IMR-90 (cell line): ENCODE measurements at regions not wholly inside any gene's neighbourhood (a gene's known extent, or its start where the extent isn't known, plus 50 kb on each side); places are given as distances from the start of the nearest gene placed in this dataset.

ENCODE experiments used
- ATAC-seq: fragments of 200-7000 bp; cut with Tn5 transposase; 2 replicates; pipeline ENCODE4 v1.9.1; 2020; ENCODE audit warnings: low read depth, mild to moderate bottlenecking, moderate library complexity
- BruUV-seq: library from RNA; stranded (reverse); fragments of 400-500 nt; replicated peaks from 2 replicates; lab custom pipeline; 2021; lab: Mats Ljungman, UMichigan
- CTCF ChIA-PET: fragments of 300-600 bp; formaldehyde crosslinking; extraction: SDS; loops from one replicate; lab custom pipeline; 2021; ENCODE audit warnings: antibody characterized with exemption; lab: Yijun Ruan, JAX
- POLR2A ChIA-PET: fragments of 300-600 bp; sonication (Branson Sonifier 250); formaldehyde crosslinking; loops from one replicate; lab custom pipeline; 2022; ENCODE audit warnings: antibody characterized with exemption; ENCODE audit not compliant: unreplicated experiment; lab: Charles Lee
- DNase-seq: peaks from one replicate; pipeline ENCODE4 v3.0.0; 2013
- H2AFZ ChIP-seq: replicated peaks from 2 replicates; pipeline ENCODE3; 2013; ENCODE audit warnings: low read length, mild to moderate bottlenecking; ENCODE audit not compliant: poor library complexity
- H2AK5ac ChIP-seq: 2 replicates; pipeline ENCODE4 v1.6.1; 2013; ENCODE audit warnings: low read depth, low read length, inconsistent platforms
- H2AK9ac ChIP-seq: replicated peaks from 2 replicates; pipeline ENCODE3; 2013; ENCODE audit warnings: mild to moderate bottlenecking, low read depth, low read length, moderate library complexity; ENCODE audit not compliant: poor library complexity
- H2BK120ac ChIP-seq: 2 replicates; pipeline ENCODE4 v1.6.1; 2013; ENCODE audit warnings: low read depth, low read length, inconsistent platforms
- H2BK15ac ChIP-seq: 3 replicates; pipeline ENCODE4 v1.6.1; 2013; ENCODE audit warnings: low read depth, low read length, inconsistent platforms
- H2BK20ac ChIP-seq: 2 replicates; pipeline ENCODE4 v1.6.1; 2013; ENCODE audit warnings: low read depth, mild to moderate bottlenecking, inconsistent platforms, low read length, moderate library complexity
- H2BK5ac ChIP-seq: 2 replicates; pipeline ENCODE4 v1.6.1; 2013; ENCODE audit warnings: mild to moderate bottlenecking, low read depth, low read length, inconsistent platforms; ENCODE audit not compliant: poor library complexity, severe bottlenecking
- H3K14ac ChIP-seq: replicated peaks from 2 replicates; pipeline ENCODE4 v1.6.1; 2013; ENCODE audit warnings: low read depth, low read length, inconsistent platforms
- H3K18ac ChIP-seq: 2 replicates; pipeline ENCODE4 v1.6.1; 2013; ENCODE audit warnings: low read depth, low read length, control low read depth
- H3K23ac ChIP-seq: 2 replicates; pipeline ENCODE4 v1.6.1; 2013; ENCODE audit warnings: low read depth, low read length, inconsistent platforms
- H3K27ac ChIP-seq: 2 replicates; pipeline ENCODE4 v1.5.1; 2013; ENCODE audit warnings: mild to moderate bottlenecking, control low read depth, low read length; ENCODE audit not compliant: insufficient read depth
- H3K27me3 ChIP-seq: 2 replicates; pipeline ENCODE4 v1.6.1; 2013; ENCODE audit warnings: low read length; ENCODE audit not compliant: control insufficient read depth, insufficient read depth
- H3K36me3 ChIP-seq: 2 replicates; pipeline ENCODE4 v1.6.1; 2013; ENCODE audit warnings: low read length, mixed read lengths; ENCODE audit not compliant: control insufficient read depth, insufficient read depth
- H3K4ac ChIP-seq: 2 replicates; pipeline ENCODE4 v1.6.1; 2013; ENCODE audit warnings: low read depth, low read length, inconsistent platforms
- H3K4me1 ChIP-seq: 2 replicates; pipeline ENCODE4 v1.6.1; 2013; ENCODE audit warnings: low read length, mixed read lengths; ENCODE audit not compliant: control insufficient read depth, insufficient read depth
- H3K4me2 ChIP-seq: 2 replicates; pipeline ENCODE4 v1.6.1; 2013; ENCODE audit warnings: low read depth, mild to moderate bottlenecking, control low read depth, low read length, moderate library complexity
- H3K4me3 ChIP-seq: 2 replicates; pipeline ENCODE4 v1.5.1; 2013; ENCODE audit warnings: low read depth, mild to moderate bottlenecking, control low read depth, low read length, moderate library complexity; ENCODE audit not compliant: insufficient read depth
- H3K56ac ChIP-seq: 2 replicates; pipeline ENCODE4 v1.6.1; 2013; ENCODE audit warnings: low read length, inconsistent platforms; ENCODE audit not compliant: insufficient read depth; ENCODE audit errors: extremely low read depth
- H3K79me1 ChIP-seq, 2 experiments: 2 replicates each; pipeline ENCODE4 v1.6.1; 2013; ENCODE audit warnings: low read length in 2 of 2, inconsistent platforms in 1 of 2, low read depth in 1 of 2
- H3K9ac ChIP-seq: 2 replicates; pipeline ENCODE4 v1.6.1; 2013; ENCODE audit warnings: low read depth, low read length, control low read depth
- H3K9me1 ChIP-seq: 2 replicates; pipeline ENCODE4 v1.6.1; 2013; ENCODE audit warnings: low read length, inconsistent platforms; ENCODE audit not compliant: insufficient read depth
- H3K9me3 ChIP-seq: 2 replicates; pipeline ENCODE4 v1.6.1; 2013; ENCODE audit warnings: low read length; ENCODE audit not compliant: control insufficient read depth, insufficient read depth
- H4K20me1 ChIP-seq: 2 replicates; pipeline ENCODE4 v1.6.1; 2013; ENCODE audit warnings: low read length, inconsistent platforms; ENCODE audit not compliant: insufficient read depth
- H4K5ac ChIP-seq: 2 replicates; pipeline ENCODE4 v1.6.1; 2013; ENCODE audit warnings: mild to moderate bottlenecking, low read depth, low read length, control low read depth
- H4K8ac ChIP-seq, 2 experiments: 2 replicates each; pipeline ENCODE4 v1.6.1; 2013; ENCODE audit warnings: low read depth in 2 of 2, low read length in 2 of 2, control low read depth in 1 of 2, inconsistent platforms in 1 of 2
- H4K91ac ChIP-seq: 2 replicates; pipeline ENCODE4 v1.6.1; 2013; ENCODE audit warnings: low read depth, low read length, inconsistent platforms; ENCODE audit not compliant: insufficient read depth
- BHLHE40 ChIP-seq: fragments of 150-350 bp; IDR thresholded peaks from 2 replicates; pipeline ENCODE4 v1.6.1; 2016; ENCODE audit warnings: mild to moderate bottlenecking, low read depth, low read length
- CEBPB ChIP-seq: IDR thresholded peaks from 2 replicates; pipeline ENCODE4 v1.6.1; 2012; ENCODE audit warnings: low read depth, low read length, improper control_type of control experiment
- CHD1 ChIP-seq: IDR thresholded peaks from 2 replicates; pipeline ENCODE4 v1.6.1; 2012; ENCODE audit warnings: low read depth, low read length, improper control_type of control experiment
- FOS ChIP-seq: fragments of 150-350 bp; IDR thresholded peaks from 2 replicates; pipeline ENCODE4 v1.6.1; 2016; ENCODE audit warnings: low read depth, low read length
- MAFK ChIP-seq: IDR thresholded peaks from 2 replicates; pipeline ENCODE4 v1.6.1; 2012; ENCODE audit warnings: low read depth, low read length, improper control_type of control experiment
- MAZ ChIP-seq: IDR thresholded peaks from 2 replicates; pipeline ENCODE4 v1.6.1; 2012; ENCODE audit warnings: low read depth, mild to moderate bottlenecking, low read length, improper control_type of control experiment, moderate library complexity, borderline replicate concordance
- MXI1 ChIP-seq: IDR thresholded peaks from 2 replicates; pipeline ENCODE4 v1.6.1; 2012; ENCODE audit warnings: low read depth, mild to moderate bottlenecking, low read length, moderate library complexity, borderline replicate concordance
- NFE2L2 ChIP-seq: fragments of 150-350 bp; IDR thresholded peaks from 2 replicates; pipeline ENCODE4 v1.6.1; 2016; ENCODE audit warnings: low read depth, mild to moderate bottlenecking, low read length
- POLR2A ChIP-seq: IDR thresholded peaks from 2 replicates; pipeline ENCODE4 v1.6.1; 2012; ENCODE audit warnings: mild to moderate bottlenecking, low read depth, low read length
- RAD21 ChIP-seq: IDR thresholded peaks from 2 replicates; pipeline ENCODE4 v1.6.1; 2012; ENCODE audit warnings: low read length, improper control_type of control experiment
- RCOR1 ChIP-seq: IDR thresholded peaks from 2 replicates; pipeline ENCODE4 v1.6.1; 2012; ENCODE audit warnings: mild to moderate bottlenecking, low read length, improper control_type of control experiment; ENCODE audit not compliant: insufficient replicate concordance
- RFX5 ChIP-seq: IDR thresholded peaks from 2 replicates; pipeline ENCODE4 v1.8.0; 2012; ENCODE audit warnings: low read depth, mild to moderate bottlenecking, low read length, moderate library complexity
- SMC3 ChIP-seq: fragments of 150-350 bp; IDR thresholded peaks from 2 replicates; pipeline ENCODE4 v1.6.1; 2016; ENCODE audit warnings: low read depth, mild to moderate bottlenecking, antibody characterized with exemption, low read length, moderate library complexity
- WGBS, 2 experiments: methylation state at CpG; one replicate each; pipeline versions ENCODE4 v1.1.5 to v1.1.7; 2013; ENCODE audit warnings: missing lambda C conversion rate in 2 of 2; ENCODE audit not compliant: insufficient read length in 1 of 2; ENCODE audit errors: extremely low coverage in 2 of 2; 5-methylcytosine and 5-hydroxymethylcytosine counted together
- dilution Hi-C: fragments of 300-500 bp; cut with HindIII; formaldehyde crosslinking; loops from one replicate; pipeline ENCODE4 v1.14.3; 2018; ENCODE audit warnings: low sequenced_read_pairs; ENCODE audit not compliant: unreplicated experiment
- in situ Hi-C: fragments of 300-500 bp; cut with MboI; formaldehyde crosslinking; loops from 3 replicates; pipeline ENCODE4 v1.14.3; 2019; ENCODE audit warnings: low sequenced_read_pairs, inconsistent platforms, mixed read lengths
- intact Hi-C: fragments of 100-400 bp; cut with micrococcal nuclease; formaldehyde crosslinking; loops from 2 replicates; pipeline ENCODE4 v1.10.0; 2022
- TF ChIP-seq, protein P1 (sequence below): fragments of 150-350 bp; IDR thresholded peaks from 2 replicates; pipeline ENCODE4 v1.6.1; 2016; ENCODE audit warnings: low read depth, mild to moderate bottlenecking, low read length, moderate library complexity, borderline replicate concordance
- TF ChIP-seq, protein P2 (sequence below): conservative IDR thresholded peaks from 2 replicates; pipeline ENCODE4 v1.5.1; 2012; ENCODE audit warnings: mild to moderate bottlenecking, low read depth, low read length, improper control_type of control experiment
- TF ChIP-seq, protein P3 (sequence below): fragments of 150-350 bp; IDR thresholded peaks from 2 replicates; pipeline ENCODE4 v1.6.1; 2017; ENCODE audit warnings: mild to moderate bottlenecking, antibody characterized with exemption, low read length, low read depth

DNA sequence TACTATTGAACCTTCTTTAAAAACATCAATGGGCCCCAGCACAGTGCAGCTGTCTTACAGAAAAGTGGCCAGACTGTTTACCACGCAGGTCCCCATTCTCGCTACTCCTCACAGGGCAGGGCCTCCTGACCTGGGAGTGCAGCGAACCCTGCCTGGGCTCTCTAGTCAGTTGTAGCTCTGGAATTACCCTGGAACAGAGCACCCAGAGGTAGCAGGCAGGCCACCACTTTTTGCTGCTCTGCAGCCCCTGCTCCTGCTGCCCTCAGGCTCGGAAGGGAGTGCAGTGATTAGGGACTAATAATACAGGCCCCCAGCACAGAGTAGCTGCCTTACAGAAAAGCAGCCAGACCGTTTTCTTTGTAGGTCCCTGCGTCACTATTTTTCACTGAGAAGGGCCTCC is 1563.0 kb downstream of the SUCLG1 start:
- Histone ChIP-seq H2AK9ac (no peak overlapping the region), H3K14ac (no peak overlapping the region), H4K8ac (no peak overlapping the region), H3K9ac (no peak overlapping the region), H3K23ac (no peak overlapping the region), H3K4ac (no peak overlapping the region), H3K56ac (no peak overlapping the region), H2BK5ac (no peak overlapping the region), H3K79me1 (no peaks in the 10 kb centered on the region), H3K4me2 (no peak overlapping the region), H4K91ac (no peak overlapping the region), H4K5ac (no peak overlapping the region), H3K4me1 (no peaks in the 10 kb centered on the region), H3K4me3 (no peak overlapping the region), H2AK5ac (no peak overlapping the region), H2AFZ (no peak overlapping the region), H3K36me3 (no peaks in the 10 kb centered on the region), H4K20me1 (no peaks in the 10 kb centered on the region), H3K9me1 (no peaks in the 10 kb centered on the region), H3K9me3 (no peaks in the 10 kb centered on the region), H3K18ac (no peak overlapping the region), H2BK120ac (no peak overlapping the region), H2BK20ac (no peak overlapping the region), H2BK15ac (no peak overlapping the region), H3K27ac (no peak overlapping the region), H3K27me3 (no peaks in the 10 kb centered on the region)
- WGBS, 2 experiments, result 70% methylated on average over 3 of the region's 6 CpGs; no CpG with 5 or more reads in 1 of the 2 experiments
- ATAC-seq (no peak), DNase-seq (no peak)
- POLR2A ChIA-PET, result no interaction called here
- CTCF ChIA-PET, result no interaction called here
- dilution Hi-C loops, result no loop called here
- intact Hi-C loops, result no loop called here
- no TSS peak for BruUV-seq
- in situ Hi-C loops, result no loop called here
- TF ChIP-seq, protein P1, sequence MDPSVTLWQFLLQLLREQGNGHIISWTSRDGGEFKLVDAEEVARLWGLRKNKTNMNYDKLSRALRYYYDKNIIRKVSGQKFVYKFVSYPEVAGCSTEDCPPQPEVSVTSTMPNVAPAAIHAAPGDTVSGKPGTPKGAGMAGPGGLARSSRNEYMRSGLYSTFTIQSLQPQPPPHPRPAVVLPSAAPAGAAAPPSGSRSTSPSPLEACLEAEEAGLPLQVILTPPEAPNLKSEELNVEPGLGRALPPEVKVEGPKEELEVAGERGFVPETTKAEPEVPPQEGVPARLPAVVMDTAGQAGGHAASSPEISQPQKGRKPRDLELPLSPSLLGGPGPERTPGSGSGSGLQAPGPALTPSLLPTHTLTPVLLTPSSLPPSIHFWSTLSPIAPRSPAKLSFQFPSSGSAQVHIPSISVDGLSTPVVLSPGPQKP, result no peak
- TF ChIP-seq POLR2A (no peak), RFX5 (no peak), SMC3 (no peak), MXI1 (no peak), NFE2L2 (no peak), BHLHE40 (no peak), FOS (no peak), CEBPB (no peak), RAD21 (no peak), CHD1 (no peak), MAZ (no peak), RCOR1 (no peak), MAFK (no peak)
- TF ChIP-seq, protein P2, sequence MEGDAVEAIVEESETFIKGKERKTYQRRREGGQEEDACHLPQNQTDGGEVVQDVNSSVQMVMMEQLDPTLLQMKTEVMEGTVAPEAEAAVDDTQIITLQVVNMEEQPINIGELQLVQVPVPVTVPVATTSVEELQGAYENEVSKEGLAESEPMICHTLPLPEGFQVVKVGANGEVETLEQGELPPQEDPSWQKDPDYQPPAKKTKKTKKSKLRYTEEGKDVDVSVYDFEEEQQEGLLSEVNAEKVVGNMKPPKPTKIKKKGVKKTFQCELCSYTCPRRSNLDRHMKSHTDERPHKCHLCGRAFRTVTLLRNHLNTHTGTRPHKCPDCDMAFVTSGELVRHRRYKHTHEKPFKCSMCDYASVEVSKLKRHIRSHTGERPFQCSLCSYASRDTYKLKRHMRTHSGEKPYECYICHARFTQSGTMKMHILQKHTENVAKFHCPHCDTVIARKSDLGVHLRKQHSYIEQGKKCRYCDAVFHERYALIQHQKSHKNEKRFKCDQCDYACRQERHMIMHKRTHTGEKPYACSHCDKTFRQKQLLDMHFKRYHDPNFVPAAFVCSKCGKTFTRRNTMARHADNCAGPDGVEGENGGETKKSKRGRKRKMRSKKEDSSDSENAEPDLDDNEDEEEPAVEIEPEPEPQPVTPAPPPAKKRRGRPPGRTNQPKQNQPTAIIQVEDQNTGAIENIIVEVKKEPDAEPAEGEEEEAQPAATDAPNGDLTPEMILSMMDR, result no peak
- TF ChIP-seq, protein P3, sequence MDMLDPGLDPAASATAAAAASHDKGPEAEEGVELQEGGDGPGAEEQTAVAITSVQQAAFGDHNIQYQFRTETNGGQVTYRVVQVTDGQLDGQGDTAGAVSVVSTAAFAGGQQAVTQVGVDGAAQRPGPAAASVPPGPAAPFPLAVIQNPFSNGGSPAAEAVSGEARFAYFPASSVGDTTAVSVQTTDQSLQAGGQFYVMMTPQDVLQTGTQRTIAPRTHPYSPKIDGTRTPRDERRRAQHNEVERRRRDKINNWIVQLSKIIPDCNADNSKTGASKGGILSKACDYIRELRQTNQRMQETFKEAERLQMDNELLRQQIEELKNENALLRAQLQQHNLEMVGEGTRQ, result no peak
